ENCODE measurements at regions not wholly inside any gene's neighbourhood (a gene's known extent, or its start where the extent isn't known, plus 50 kb on each side); places are given as distances from the start of the nearest gene placed in this dataset.

DNA sequence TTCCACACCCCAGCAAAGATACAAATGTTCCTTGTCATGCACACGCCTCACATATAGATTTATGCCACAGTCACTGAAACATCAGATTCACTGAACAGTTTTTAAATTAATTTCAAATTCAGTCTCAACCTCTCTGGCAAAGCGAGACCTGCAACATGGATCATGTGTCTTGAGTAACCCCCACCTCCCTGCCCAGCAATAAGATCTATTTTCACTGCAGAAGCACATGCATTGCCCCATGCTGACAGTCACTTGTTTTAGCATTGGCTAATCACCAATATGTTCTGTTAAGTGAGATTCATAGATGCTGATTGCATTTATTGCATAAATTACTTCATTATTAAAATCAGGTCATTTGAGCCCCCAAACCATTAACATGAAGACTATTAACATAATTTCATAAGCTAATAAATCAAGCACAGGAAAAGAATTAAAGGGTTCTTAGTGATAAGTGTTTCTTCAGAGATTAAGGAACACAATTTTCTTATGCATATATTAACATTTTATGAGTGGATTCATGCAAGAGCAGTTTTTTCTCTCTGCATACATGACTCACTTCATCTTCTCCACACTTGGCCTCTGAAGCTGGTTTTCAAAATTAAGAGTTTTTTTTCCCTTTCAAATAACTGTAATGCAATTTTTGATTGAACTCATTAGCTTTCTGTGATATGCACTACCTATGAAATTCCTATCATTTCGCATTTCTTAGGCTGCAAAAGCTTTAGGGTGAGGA lies 173.2 kb upstream of the SOX4 start:
- H3K9me3 ChIP-seq: no peaks in the 10 kb centered on the region
- DNase-seq: no peak
- H3K4me1 ChIP-seq: no peaks in the 10 kb centered on the region
- TF ChIP-seq, protein P1, sequence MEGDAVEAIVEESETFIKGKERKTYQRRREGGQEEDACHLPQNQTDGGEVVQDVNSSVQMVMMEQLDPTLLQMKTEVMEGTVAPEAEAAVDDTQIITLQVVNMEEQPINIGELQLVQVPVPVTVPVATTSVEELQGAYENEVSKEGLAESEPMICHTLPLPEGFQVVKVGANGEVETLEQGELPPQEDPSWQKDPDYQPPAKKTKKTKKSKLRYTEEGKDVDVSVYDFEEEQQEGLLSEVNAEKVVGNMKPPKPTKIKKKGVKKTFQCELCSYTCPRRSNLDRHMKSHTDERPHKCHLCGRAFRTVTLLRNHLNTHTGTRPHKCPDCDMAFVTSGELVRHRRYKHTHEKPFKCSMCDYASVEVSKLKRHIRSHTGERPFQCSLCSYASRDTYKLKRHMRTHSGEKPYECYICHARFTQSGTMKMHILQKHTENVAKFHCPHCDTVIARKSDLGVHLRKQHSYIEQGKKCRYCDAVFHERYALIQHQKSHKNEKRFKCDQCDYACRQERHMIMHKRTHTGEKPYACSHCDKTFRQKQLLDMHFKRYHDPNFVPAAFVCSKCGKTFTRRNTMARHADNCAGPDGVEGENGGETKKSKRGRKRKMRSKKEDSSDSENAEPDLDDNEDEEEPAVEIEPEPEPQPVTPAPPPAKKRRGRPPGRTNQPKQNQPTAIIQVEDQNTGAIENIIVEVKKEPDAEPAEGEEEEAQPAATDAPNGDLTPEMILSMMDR (IDR thresholded peaks at IDR 0.05): no peak
- no peak for TF ChIP-seq POLR2A (IDR thresholded peaks at IDR 0.05)
- no peaks in the 10 kb centered on the region for H3K36me3 ChIP-seq (ENCODE audit: low read depth, missing control alignments)
- WGBS, 2 donors: 86% methylated on average over 3 of the region's 3 CpGs
- intact Hi-C loops (cut with DNase I; ENCODE audit: low total_unique reads): no loop called here
- H3K4me3 ChIP-seq: no peak overlapping the region
- no peaks in the 10 kb centered on the region for H3K27me3 ChIP-seq
- H3K27ac ChIP-seq: no peak overlapping the region

DNA sequence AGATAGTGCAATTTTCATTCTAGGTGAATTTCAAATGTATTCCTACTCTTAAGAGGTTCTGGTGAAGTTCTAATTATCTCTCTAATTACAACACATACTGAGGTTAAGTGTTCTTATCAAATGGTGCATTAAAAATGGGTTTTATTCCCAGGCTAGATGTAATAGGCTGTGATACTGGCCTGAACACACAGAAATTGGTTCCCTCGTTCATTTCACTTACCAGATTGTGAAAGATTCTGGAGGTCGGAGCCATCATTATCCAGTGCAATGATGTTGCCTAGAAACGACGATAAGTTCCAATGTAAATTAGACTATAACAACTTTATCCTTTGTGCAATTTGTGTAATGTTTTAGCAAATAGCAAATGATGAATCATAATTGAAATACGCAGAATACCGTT lies 172.6 kb upstream of the SOX4 start:
- H3K4me3 ChIP-seq: no peak overlapping the region
- no peak overlapping the region for H3K27ac ChIP-seq
- intact Hi-C loops (cut with DNase I; ENCODE audit: low total_unique reads): no loop called here
- no peak for DNase-seq
- no peaks in the 10 kb centered on the region for H3K4me1 ChIP-seq
- no peaks in the 10 kb centered on the region for H3K9me3 ChIP-seq
- no peak for TF ChIP-seq POLR2A (IDR thresholded peaks at IDR 0.05)
- TF ChIP-seq, protein P1 (IDR thresholded peaks at IDR 0.05): no peak
- 81 to 91% methylated on average over 6 of the region's 6 CpGs for WGBS, 2 donors
- H3K36me3 ChIP-seq (ENCODE audit: low read depth, missing control alignments): no peaks in the 10 kb centered on the region
- no peaks in the 10 kb centered on the region for H3K27me3 ChIP-seq

DNA sequence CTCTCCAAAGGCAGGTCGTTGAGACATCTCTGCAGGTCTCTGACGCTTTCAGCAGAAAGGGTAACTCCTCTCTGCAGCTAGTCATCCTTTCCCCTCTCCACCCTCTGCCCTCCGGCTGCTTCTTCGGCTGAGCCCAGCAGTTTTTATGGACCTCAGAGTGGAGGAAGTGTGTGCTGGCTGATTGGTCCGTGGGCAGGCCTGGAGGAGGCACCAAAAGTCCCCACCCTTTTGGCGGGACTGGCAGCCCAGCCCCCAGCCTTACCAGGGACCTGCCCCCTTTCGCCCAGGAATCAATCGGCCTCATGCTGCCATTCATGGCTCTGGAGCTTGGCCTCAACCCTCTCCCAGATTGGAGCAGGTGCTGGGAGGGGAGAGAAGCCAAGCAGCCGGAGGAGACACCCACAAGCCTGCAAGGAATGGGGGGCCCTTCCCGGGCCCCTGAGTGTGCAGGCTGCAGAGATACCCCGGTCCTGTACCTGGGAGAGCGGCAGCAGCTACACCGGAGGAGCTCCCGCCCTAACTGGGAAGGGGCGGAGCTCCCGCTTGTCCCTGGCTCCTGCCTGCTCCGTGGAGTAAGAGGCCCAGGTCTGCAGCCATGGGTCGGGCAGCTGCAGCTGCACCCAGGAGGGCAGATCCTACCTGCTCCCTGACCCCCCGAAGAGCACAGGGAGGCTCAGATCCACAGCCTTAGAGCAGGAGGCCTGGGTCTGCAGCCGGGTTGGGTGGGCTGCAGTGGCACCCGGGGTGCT lies 170.3 kb upstream of the SOX4 start:
- no peaks in the 10 kb centered on the region for H3K4me1 ChIP-seq
- no peaks in the 10 kb centered on the region for H3K9me3 ChIP-seq
- intact Hi-C loops (cut with DNase I; ENCODE audit: low total_unique reads): no loop called here
- no peak overlapping the region for H3K4me3 ChIP-seq
- H3K27ac ChIP-seq: no peak overlapping the region
- TF ChIP-seq, protein P1 (IDR thresholded peaks at IDR 0.05): no peak
- no peak for TF ChIP-seq POLR2A (IDR thresholded peaks at IDR 0.05)
- H3K27me3 ChIP-seq: no peaks in the 10 kb centered on the region
- 70% methylated on average over 11 to 20 of the region's 21 CpGs for WGBS, 2 donors
- DNase-seq: no peak
- no peaks in the 10 kb centered on the region for H3K36me3 ChIP-seq (ENCODE audit: low read depth, missing control alignments)

DNA sequence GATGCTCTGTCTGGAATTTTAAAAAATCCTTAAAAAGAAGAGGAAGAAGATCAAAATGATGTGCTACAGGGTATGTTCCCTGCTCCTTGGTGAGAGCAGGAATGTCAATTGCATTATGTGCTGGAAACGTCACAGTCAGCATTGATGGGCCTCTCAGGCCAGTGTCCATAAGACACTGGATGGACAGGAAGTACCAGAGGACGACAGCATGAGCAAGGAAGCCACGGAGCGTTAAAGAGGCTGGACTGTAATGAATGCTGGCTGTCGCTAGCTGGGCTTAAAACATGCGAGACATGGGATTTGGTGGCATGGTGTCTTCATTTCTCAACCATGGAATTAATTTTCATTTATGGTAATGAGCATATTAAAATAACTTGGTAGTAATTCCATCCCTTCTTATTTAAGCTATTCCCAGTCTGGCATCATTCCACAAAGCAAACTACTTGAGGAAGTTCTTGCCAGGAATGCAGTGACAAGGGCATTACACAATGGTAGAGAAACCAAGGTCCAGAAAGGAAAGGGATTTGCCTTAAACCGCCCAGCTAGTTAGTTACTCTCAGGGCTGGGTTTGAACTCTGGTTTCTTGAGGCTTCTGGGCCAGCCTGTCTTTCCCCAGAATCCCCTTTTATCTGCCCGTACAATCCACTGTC lies 166.6 kb upstream of the SOX4 start:
- Histone ChIP-seq H3K27ac (no peak overlapping the region), H3K9me3 (no peaks in the 10 kb centered on the region), H3K36me3 (ENCODE audit: low read depth, missing control alignments) (no peaks in the 10 kb centered on the region), H3K27me3 (no peaks in the 10 kb centered on the region), H3K4me1 (peaks cover 4% of the 10 kb centered on the region), H3K4me3 (no peak overlapping the region)
- no peak for DNase-seq
- TF ChIP-seq, protein P1 (IDR thresholded peaks at IDR 0.05): no peak
- TF ChIP-seq POLR2A (IDR thresholded peaks at IDR 0.05): no peak
- 87% methylated on average over 8 of the region's 8 CpGs for WGBS, 2 donors
- intact Hi-C loops (cut with DNase I; ENCODE audit: low total_unique reads): no loop called here
